ENCODE measurements at regions not wholly inside any gene's neighbourhood (a gene's known extent, or its start where the extent isn't known, plus 50 kb on each side); places are given as distances from the start of the nearest gene placed in this dataset.

GRCh38 chr12:88805692-88806091 is 225.4 kb upstream of the KITLG start:
- ATAC-seq (ENCODE audit: insufficient read depth, low FRiP score), result no peak
- Histone ChIP-seq H3K27ac (ENCODE audit: low read depth in 1 of 2, low read length in 1 of 2) (no peak overlapping the region), H3K4me3 (no peak overlapping the region), H3K9me3 (ENCODE audit: control insufficient read depth in 4 of 4, insufficient read depth in 3 of 4, low read length in 3 of 4) (no peaks in the 10 kb centered on the region), H3K36me3 (ENCODE audit: control insufficient read depth in 4 of 4, insufficient read depth in 4 of 4, low read length in 4 of 4) (no peaks in the 10 kb centered on the region), H3K27me3 (ENCODE audit: control insufficient read depth in 3 of 3, insufficient read depth in 3 of 3, low read length in 2 of 3) (no peaks in the 10 kb centered on the region), H3K9ac (ENCODE audit: insufficient read depth in 1 of 2, low read length in 2 of 2) (no peak overlapping the region), H3K4me1 (ENCODE audit: control insufficient read depth in 5 of 5, insufficient read depth in 5 of 5, low read length in 5 of 5) (peaks cover 0 to 3% (median 0%) of the 10 kb centered on the region in 5 donors)
- DNase-seq, result no peak
- TF ChIP-seq, protein P1, sequence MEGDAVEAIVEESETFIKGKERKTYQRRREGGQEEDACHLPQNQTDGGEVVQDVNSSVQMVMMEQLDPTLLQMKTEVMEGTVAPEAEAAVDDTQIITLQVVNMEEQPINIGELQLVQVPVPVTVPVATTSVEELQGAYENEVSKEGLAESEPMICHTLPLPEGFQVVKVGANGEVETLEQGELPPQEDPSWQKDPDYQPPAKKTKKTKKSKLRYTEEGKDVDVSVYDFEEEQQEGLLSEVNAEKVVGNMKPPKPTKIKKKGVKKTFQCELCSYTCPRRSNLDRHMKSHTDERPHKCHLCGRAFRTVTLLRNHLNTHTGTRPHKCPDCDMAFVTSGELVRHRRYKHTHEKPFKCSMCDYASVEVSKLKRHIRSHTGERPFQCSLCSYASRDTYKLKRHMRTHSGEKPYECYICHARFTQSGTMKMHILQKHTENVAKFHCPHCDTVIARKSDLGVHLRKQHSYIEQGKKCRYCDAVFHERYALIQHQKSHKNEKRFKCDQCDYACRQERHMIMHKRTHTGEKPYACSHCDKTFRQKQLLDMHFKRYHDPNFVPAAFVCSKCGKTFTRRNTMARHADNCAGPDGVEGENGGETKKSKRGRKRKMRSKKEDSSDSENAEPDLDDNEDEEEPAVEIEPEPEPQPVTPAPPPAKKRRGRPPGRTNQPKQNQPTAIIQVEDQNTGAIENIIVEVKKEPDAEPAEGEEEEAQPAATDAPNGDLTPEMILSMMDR (IDR thresholded peaks at IDR 0.05; ENCODE audit: control extremely low read depth, extremely low read depth), result no peak
- 33 to 36% methylated on average over 1 of the region's 1 CpG for WGBS, 2 donors

GRCh38 chr12:88805286-88805685 is 225.0 kb upstream of the KITLG start:
- no peak for ATAC-seq (ENCODE audit: insufficient read depth, low FRiP score)
- Histone ChIP-seq H3K27ac (ENCODE audit: low read depth in 1 of 2, low read length in 1 of 2) (no peak overlapping the region), H3K9me3 (ENCODE audit: control insufficient read depth in 4 of 4, insufficient read depth in 3 of 4, low read length in 3 of 4) (peaks cover 0 to 3% (median 0%) of the 10 kb centered on the region in 4 donors), H3K9ac (ENCODE audit: insufficient read depth in 1 of 2, low read length in 2 of 2) (no peak overlapping the region), H3K4me1 (ENCODE audit: control insufficient read depth in 5 of 5, insufficient read depth in 5 of 5, low read length in 5 of 5) (peaks cover 0 to 3% (median 0%) of the 10 kb centered on the region in 5 donors), H3K36me3 (ENCODE audit: control insufficient read depth in 4 of 4, insufficient read depth in 4 of 4, low read length in 4 of 4) (no peaks in the 10 kb centered on the region), H3K27me3 (ENCODE audit: control insufficient read depth in 3 of 3, insufficient read depth in 3 of 3, low read length in 2 of 3) (no peaks in the 10 kb centered on the region), H3K4me3 (no peak overlapping the region)
- WGBS, 2 donors, result 78 to 88% methylated on average over 2 of the region's 2 CpGs
- no peak for DNase-seq
- TF ChIP-seq, protein P1 (IDR thresholded peaks at IDR 0.05; ENCODE audit: control extremely low read depth, extremely low read depth), result no peak

- ATAC-seq (ENCODE audit: insufficient read depth, low FRiP score) (no peak), DNase-seq (no peak)
- Histone ChIP-seq H3K27ac (ENCODE audit: low read depth in 1 of 2, low read length in 1 of 2) (no peak overlapping the region), H3K36me3 (ENCODE audit: control insufficient read depth in 4 of 4, insufficient read depth in 4 of 4, low read length in 4 of 4) (no peaks in the 10 kb centered on the region), H3K9ac (ENCODE audit: insufficient read depth in 1 of 2, low read length in 2 of 2) (no peak overlapping the region), H3K9me3 (ENCODE audit: control insufficient read depth in 4 of 4, insufficient read depth in 3 of 4, low read length in 3 of 4) (peaks cover 0 to 3% (median 0%) of the 10 kb centered on the region in 4 donors), H3K27me3 (ENCODE audit: control insufficient read depth in 3 of 3, insufficient read depth in 3 of 3, low read length in 2 of 3) (no peaks in the 10 kb centered on the region), H3K4me3 (no peak overlapping the region), H3K4me1 (ENCODE audit: control insufficient read depth in 5 of 5, insufficient read depth in 5 of 5, low read length in 5 of 5) (no peaks in the 10 kb centered on the region)
- WGBS, 2 donors, result 45 to 60% methylated on average over 3 of the region's 3 CpGs
- TF ChIP-seq, protein P1 (IDR thresholded peaks at IDR 0.05; ENCODE audit: control extremely low read depth, extremely low read depth), result no peak
Observed at GRCh38 chr12:88802096-88802706, 221.9 kb upstream of the KITLG start.

All from lung (tissue), 11 donors.